ENCODE measurements at regions not wholly inside any gene's neighbourhood (a gene's known extent, or its start where the extent isn't known, plus 50 kb on each side); places are given as distances from the start of the nearest gene placed in this dataset.

DNA sequence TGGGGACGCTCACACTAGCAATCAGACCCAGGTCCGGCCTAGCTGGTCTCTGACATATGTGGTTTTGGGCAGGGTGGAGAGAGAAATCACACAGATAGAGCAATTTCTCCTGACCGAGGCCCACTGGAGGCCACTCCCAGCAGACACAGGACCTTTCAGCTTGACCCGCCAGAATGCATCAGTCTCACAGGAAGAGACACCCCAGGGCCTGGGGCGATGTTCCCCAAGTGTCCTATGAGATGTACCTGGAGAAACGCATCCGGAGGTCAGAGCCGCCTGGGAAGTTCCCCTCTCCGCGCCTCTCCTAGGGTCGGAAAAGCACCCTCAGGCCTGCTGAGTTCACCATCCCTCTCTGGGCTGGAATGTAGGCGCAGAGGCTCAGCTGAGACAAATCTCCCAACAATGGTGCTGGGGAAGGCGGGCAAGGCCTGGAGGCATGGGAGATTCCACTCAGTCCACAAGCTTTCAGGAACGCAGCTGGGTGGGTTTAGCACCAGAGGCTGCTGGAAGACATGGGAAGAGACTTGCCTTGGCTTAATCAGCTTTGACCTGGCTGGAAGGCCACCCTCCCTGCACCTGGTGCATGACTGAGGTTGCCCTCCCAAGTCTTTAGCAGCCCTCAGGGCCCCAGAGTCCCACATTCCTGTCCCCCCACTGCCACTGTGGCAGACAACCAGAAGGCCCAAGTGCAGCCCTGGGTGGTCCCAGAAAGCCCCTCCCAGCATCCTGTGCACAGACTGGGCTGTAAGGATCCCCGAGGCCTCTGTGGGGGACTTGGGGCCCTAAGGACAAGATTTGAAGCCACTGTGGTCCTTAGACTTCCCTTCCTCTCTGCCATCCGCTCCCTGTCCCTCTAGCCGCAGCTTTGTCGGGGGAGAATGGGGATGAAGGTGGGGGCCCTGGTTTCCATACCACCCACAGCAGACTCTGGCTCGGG lies 57.5 kb downstream of the RTL6 start:
- ATAC-seq = no peak
- Histone ChIP-seq H4K20me1 (ENCODE audit: insufficient read depth) (no peaks in the 10 kb centered on the region), H3K27me3 (ENCODE audit: insufficient read depth, low read length) (no peaks in the 10 kb centered on the region), H3K36me3 (ENCODE audit: control insufficient read depth in 1 of 2, insufficient read depth in 2 of 2, low read length in 2 of 2) (no peaks in the 10 kb centered on the region), H3K79me2 (ENCODE audit: insufficient read depth, low read length) (no peaks in the 10 kb centered on the region), H3K9me3 (ENCODE audit: control insufficient read depth in 1 of 2, insufficient read depth in 1 of 2, low read depth in 1 of 2, low read length in 2 of 2) (no peaks in the 10 kb centered on the region), H2AFZ (ENCODE audit: low read depth, low read length, poor library complexity, severe bottlenecking) (no peak overlapping the region), H3K4me1 (ENCODE audit: control insufficient read depth in 1 of 2, insufficient read depth in 2 of 2, low read length in 2 of 2) (peaks cover under 1 to 5% of the 10 kb centered on the region in 2 experiments; a peak in 2 of 4 replicates), H3K4me2 (ENCODE audit: low read length) (no peak overlapping the region), H3K4me3 (replicated peaks in 1 of 2; ENCODE audit: low read depth in 1 of 2, low read length in 2 of 2) (no peak overlapping the region), H3K9me2 (ENCODE audit: insufficient read depth) (no peaks in the 10 kb centered on the region), H3K27ac (ENCODE audit: low read depth, low read length) (no peak overlapping the region), H3K9ac (ENCODE audit: low read length) (no peak overlapping the region)
- RAD21 ChIA-PET (ENCODE audit: low non-redundant PET in 1 of 2, low total read pairs in 2 of 2, uncharacterized antibody in 2 of 2, unreplicated experiment in 2 of 2) = no interaction called here
- no peak for TF ChIP-seq ZNF274 (IDR thresholded peaks at IDR 0.05; ENCODE audit: low read depth, low read length)
- TF ChIP-seq REST (IDR thresholded peaks at IDR 0.05; ENCODE audit: low read depth) = no peak
- TF ChIP-seq EZH2 (IDR thresholded peaks at IDR 0.05) = no peak
- TF ChIP-seq SP1 (IDR thresholded peaks at IDR 0.05; ENCODE audit: low read depth) = no peak
- TF ChIP-seq CBX3 (IDR thresholded peaks at IDR 0.05; ENCODE audit: low read depth) = no peak
- TF ChIP-seq SRF (IDR thresholded peaks at IDR 0.05; ENCODE audit: low read depth) = no peak
- TF ChIP-seq TCF7L2 (IDR thresholded peaks at IDR 0.05; ENCODE audit: borderline replicate concordance, extremely low read depth, insufficient read depth, insufficient read length) = no peak
- no peak for TF ChIP-seq CTCF (IDR thresholded peaks at IDR 0.05 in 2 of 3, conservative IDR thresholded peaks at IDR 0.05 in 1 of 3; ENCODE audit: borderline replicate concordance in 1 of 3, insufficient read depth in 1 of 3, low read depth in 2 of 3, low read length in 2 of 3)
- BruUV-seq (replicated peaks) = no TSS peak
- intact Hi-C loops (cut with micrococcal nuclease) = no loop called here
- DNase-seq (ENCODE audit: low read depth, low spot score) = no peak
- POLR2A ChIA-PET = no interaction called here
- CTCF ChIA-PET = no interaction called here

Data from HCT116 (cell line).